HCT116 (cell line): ENCODE measurements at regions not wholly inside any gene's neighbourhood (a gene's known extent, or its start where the extent isn't known, plus 50 kb on each side); places are given as distances from the start of the nearest gene placed in this dataset.

Experiments used
- ATAC-seq: fragments of 200-7000 bp; cut with Tn5 transposase; 2 replicates; pipeline ENCODE4 v1.9.1; 2020; ENCODE audit warnings: mild to moderate bottlenecking, moderate library complexity
- BruUV-seq: library from RNA; stranded (reverse); fragments of 400-500 nt; replicated peaks from 2 replicates; lab custom pipeline; 2021; lab: Mats Ljungman, UMichigan
- CTCF ChIA-PET: fragments of 300-600 bp; sonication (Branson Sonifier 250); formaldehyde crosslinking; loops from one replicate; lab custom pipeline; 2021; ENCODE audit warnings: antibody characterized with exemption; lab: Charles Lee
- POLR2A ChIA-PET: fragments of 300-600, 350-600 bp; sonication (Branson Sonifier 250); formaldehyde crosslinking; loops from one replicate; lab custom pipeline; 2021; ENCODE audit warnings: antibody characterized with exemption; lab: Charles Lee
- RAD21 ChIA-PET, 2 experiments: fragments of 300-600 bp; sonication (Branson Sonifier 250); formaldehyde crosslinking; loops; one replicate each; lab custom pipeline; 2023; ENCODE audit warnings: low total read pairs in 2 of 2; ENCODE audit not compliant: uncharacterized antibody in 2 of 2, unreplicated experiment in 2 of 2, low non-redundant PET in 1 of 2; lab: Charles Lee
- DNase-seq: peaks from one replicate; pipeline ENCODE4 v3.0.0-alpha.2; 2010; ENCODE audit warnings: low read depth, low spot score
- H2AFZ ChIP-seq: fragments of 200-600 bp; shearing (Covaris generic), sonication (generic); 2 replicates; pipeline ENCODE4 v1.6.1; 2017; ENCODE audit warnings: low read depth, mixed run types, mixed read lengths, antibody characterized with exemption, low read length; ENCODE audit not compliant: poor library complexity, severe bottlenecking
- H3K27ac ChIP-seq: 2 replicates; pipeline ENCODE4 v1.5.1; 2012; ENCODE audit warnings: low read depth, low read length
- H3K27me3 ChIP-seq: fragments of 200-600 bp; sonication (generic); 2 replicates; pipeline ENCODE4 v1.6.1; 2016; ENCODE audit warnings: mixed run types, low read length, mixed read lengths; ENCODE audit not compliant: insufficient read depth
- H3K36me3 ChIP-seq, 2 experiments: fragments of 200-500 bp in 1 of 2; fragments of 200-600 bp in 1 of 2; sonication (Bioruptor generic) in 1 of 2; sonication (generic) in 1 of 2; 2 replicates each; pipeline versions ENCODE4 v1.5.1 to v1.6.1; 2014 to 2016; ENCODE audit warnings: low read length in 2 of 2, inconsistent platforms in 1 of 2, mixed read lengths in 1 of 2, mixed run types in 1 of 2; ENCODE audit not compliant: insufficient read depth in 2 of 2, control insufficient read depth in 1 of 2
- H3K4me1 ChIP-seq, 2 experiments: fragments of 200-600 bp in 1 of 2; sonication (generic) in 1 of 2; 2 replicates each; pipeline versions ENCODE4 v1.5.1 to v1.6.1; 2012 to 2017; ENCODE audit warnings: low read length in 2 of 2, inconsistent platforms in 1 of 2, mild to moderate bottlenecking in 1 of 2, mixed read lengths in 1 of 2, mixed run types in 1 of 2, moderate library complexity in 1 of 2; ENCODE audit not compliant: insufficient read depth in 2 of 2, control insufficient read depth in 1 of 2
- H3K4me2 ChIP-seq: fragments of 200-600 bp; sonication (generic); 2 replicates; pipeline ENCODE4 v1.6.1; 2017; ENCODE audit warnings: mixed run types, low read length, mixed read lengths
- H3K4me3 ChIP-seq, 2 experiments: fragments of 200-600 bp in 1 of 2; sonication (generic) in 1 of 2; replicated peaks in 1 of 2; 2 replicates each; pipeline ENCODE4 v1.5.1; 2011 to 2016; ENCODE audit warnings: low read length in 2 of 2, control low read depth in 1 of 2, low read depth in 1 of 2, mild to moderate bottlenecking in 1 of 2, mixed read lengths in 1 of 2, mixed run types in 1 of 2
- H3K79me2 ChIP-seq: fragments of 200-600 bp; sonication (generic); 2 replicates; pipeline ENCODE4 v1.6.1; 2017; ENCODE audit warnings: mild to moderate bottlenecking, mixed run types, low read length, moderate library complexity, mixed read lengths; ENCODE audit not compliant: insufficient read depth
- H3K9ac ChIP-seq: fragments of 200-600 bp; sonication (generic); 2 replicates; pipeline ENCODE4 v1.6.1; 2016; ENCODE audit warnings: low read length, mixed read lengths
- H3K9me2 ChIP-seq: fragments of 200-600 bp; sonication (generic), shearing (Covaris generic); 2 replicates; pipeline ENCODE4 v1.6.1; 2017; ENCODE audit warnings: mixed run types, mild to moderate bottlenecking, moderate library complexity; ENCODE audit not compliant: insufficient read depth
- H3K9me3 ChIP-seq, 2 experiments: fragments of 200-500 bp in 1 of 2; fragments of 200-600 bp in 1 of 2; sonication (Bioruptor generic) in 1 of 2; sonication (generic) in 1 of 2; 2 replicates each; pipeline ENCODE4 v1.6.1; 2014 to 2017; ENCODE audit warnings: low read length in 2 of 2, mixed read lengths in 2 of 2, inconsistent platforms in 1 of 2, low read depth in 1 of 2, mild to moderate bottlenecking in 1 of 2, mixed run types in 1 of 2, moderate library complexity in 1 of 2; ENCODE audit not compliant: control insufficient read depth in 1 of 2, insufficient read depth in 1 of 2
- H4K20me1 ChIP-seq: fragments of 200-600 bp; sonication (generic), shearing (Covaris generic); 2 replicates; pipeline ENCODE4 v1.6.1; 2017; ENCODE audit warnings: mixed run types, mild to moderate bottlenecking, moderate library complexity; ENCODE audit not compliant: insufficient read depth
- CEBPB ChIP-seq: IDR thresholded peaks from 2 replicates; pipeline ENCODE4 v1.6.1; 2012; ENCODE audit warnings: low read depth
- EZH2phosphoT487 ChIP-seq: fragments of 200-600 bp; IDR thresholded peaks from 2 replicates; pipeline ENCODE4 v1.6.1; 2018; ENCODE audit warnings: antibody characterized with exemption, borderline replicate concordance
- FOSL1 ChIP-seq: IDR thresholded peaks from 2 replicates; pipeline ENCODE4 v1.6.1; 2012; ENCODE audit warnings: low read depth
- JUND ChIP-seq: IDR thresholded peaks from 2 replicates; pipeline ENCODE4 v1.6.1; 2012
- POLR2A ChIP-seq: IDR thresholded peaks from 2 replicates; pipeline ENCODE4 v1.7.0; 2011; ENCODE audit warnings: borderline replicate concordance; ENCODE audit not compliant: insufficient read depth, insufficient read length; ENCODE audit errors: extremely low read depth
- SIN3A ChIP-seq: IDR thresholded peaks from 2 replicates; pipeline ENCODE4 v1.6.1; 2012; ENCODE audit warnings: low read depth
- SRF ChIP-seq: IDR thresholded peaks from 2 replicates; pipeline ENCODE4 v1.6.1; 2012; ENCODE audit warnings: low read depth
- YY1 ChIP-seq: IDR thresholded peaks from 2 replicates; pipeline ENCODE4 v1.6.1; 2011; ENCODE audit warnings: low read length, low read depth, moderate library complexity, mild to moderate bottlenecking; ENCODE audit not compliant: insufficient replicate concordance; ENCODE audit errors: extremely low read depth
- intact Hi-C: fragments of 100-400 bp; cut with micrococcal nuclease; formaldehyde crosslinking; loops from 2 replicates; pipeline ENCODE4 v1.10.0; 2022
- TF ChIP-seq, protein P1 (sequence below): IDR thresholded peaks from 2 replicates; pipeline ENCODE4 v1.6.1; 2011; ENCODE audit warnings: mild to moderate bottlenecking, low read length, moderate library complexity; ENCODE audit not compliant: insufficient replicate concordance; ENCODE audit errors: extremely low read depth
- TF ChIP-seq, protein P2 (sequence below): IDR thresholded peaks from 2 replicates; pipeline ENCODE4 v1.6.1; 2012
- TF ChIP-seq, protein P3 (sequence below), 3 experiments: fragments of 200-600 bp in 1 of 3; sonication (generic) in 1 of 3; IDR thresholded peaks in 2 of 3; conservative IDR thresholded peaks in 1 of 3; 2 replicates each; pipeline ENCODE4 v1.5.1; 2012 to 2017; ENCODE audit warnings: low read depth in 2 of 3, low read length in 2 of 3, antibody characterized with exemption in 1 of 3, borderline replicate concordance in 1 of 3, control low read depth in 1 of 3, mild to moderate bottlenecking in 1 of 3, mixed read lengths in 1 of 3, mixed run types in 1 of 3, moderate library complexity in 1 of 3; ENCODE audit not compliant: insufficient read depth in 1 of 3
- TF ChIP-seq, protein P4 (sequence below): IDR thresholded peaks from 2 replicates; pipeline ENCODE4 v1.6.1; 2012; ENCODE audit warnings: low read depth

DNA sequence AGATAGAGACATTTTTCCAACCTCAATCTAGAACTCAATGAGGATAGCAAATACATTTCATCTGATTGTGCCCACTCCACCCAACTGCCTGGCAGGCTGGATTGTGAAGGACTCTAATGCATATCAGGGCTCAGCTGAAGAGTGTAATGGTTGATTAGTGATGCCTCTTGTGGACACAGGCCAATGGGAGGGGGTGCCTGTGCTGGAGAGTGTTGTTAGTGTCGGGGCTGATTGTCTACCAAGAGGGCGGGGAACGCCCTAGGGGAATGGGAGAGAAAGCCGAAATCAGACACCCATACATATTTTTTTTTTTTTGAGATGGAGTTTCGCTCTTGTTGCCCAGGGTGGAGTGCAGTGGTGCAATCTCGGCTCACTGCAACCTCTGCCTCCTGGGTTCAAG lies 103.7 kb upstream of the SALL4 start:
- no peak for ATAC-seq
- Histone ChIP-seq H3K4me1 (peaks cover 20 to 24% of the 10 kb centered on the region in 2 experiments; a peak in 3 of 4 replicates), H3K9me2 (no peaks in the 10 kb centered on the region), H2AFZ (no peak overlapping the region), H3K27ac (no peak overlapping the region), H3K4me3 (no peak overlapping the region), H3K79me2 (no peaks in the 10 kb centered on the region), H3K4me2 (no peak overlapping the region), H3K27me3 (no peaks in the 10 kb centered on the region), H3K9ac (no peak overlapping the region), H3K36me3 (no peaks in the 10 kb centered on the region), H3K9me3 (no peaks in the 10 kb centered on the region), H4K20me1 (no peaks in the 10 kb centered on the region)
- POLR2A ChIA-PET, result no interaction called here
- intact Hi-C loops, result no loop called here
- RAD21 ChIA-PET, result no interaction called here
- TF ChIP-seq EZH2phosphoT487 (no peak), POLR2A (no peak), SIN3A (no peak), CEBPB (no peak), YY1 (no peak), SRF (no peak)
- TF ChIP-seq, protein P1, sequence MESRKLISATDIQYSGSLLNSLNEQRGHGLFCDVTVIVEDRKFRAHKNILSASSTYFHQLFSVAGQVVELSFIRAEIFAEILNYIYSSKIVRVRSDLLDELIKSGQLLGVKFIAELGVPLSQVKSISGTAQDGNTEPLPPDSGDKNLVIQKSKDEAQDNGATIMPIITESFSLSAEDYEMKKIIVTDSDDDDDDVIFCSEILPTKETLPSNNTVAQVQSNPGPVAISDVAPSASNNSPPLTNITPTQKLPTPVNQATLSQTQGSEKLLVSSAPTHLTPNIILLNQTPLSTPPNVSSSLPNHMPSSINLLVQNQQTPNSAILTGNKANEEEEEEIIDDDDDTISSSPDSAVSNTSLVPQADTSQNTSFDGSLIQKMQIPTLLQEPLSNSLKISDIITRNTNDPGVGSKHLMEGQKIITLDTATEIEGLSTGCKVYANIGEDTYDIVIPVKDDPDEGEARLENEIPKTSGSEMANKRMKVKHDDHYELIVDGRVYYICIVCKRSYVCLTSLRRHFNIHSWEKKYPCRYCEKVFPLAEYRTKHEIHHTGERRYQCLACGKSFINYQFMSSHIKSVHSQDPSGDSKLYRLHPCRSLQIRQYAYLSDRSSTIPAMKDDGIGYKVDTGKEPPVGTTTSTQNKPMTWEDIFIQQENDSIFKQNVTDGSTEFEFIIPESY, result no peak
- TF ChIP-seq, protein P2, sequence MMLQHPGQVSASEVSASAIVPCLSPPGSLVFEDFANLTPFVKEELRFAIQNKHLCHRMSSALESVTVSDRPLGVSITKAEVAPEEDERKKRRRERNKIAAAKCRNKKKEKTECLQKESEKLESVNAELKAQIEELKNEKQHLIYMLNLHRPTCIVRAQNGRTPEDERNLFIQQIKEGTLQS, result no peak
- no TSS peak for BruUV-seq
- CTCF ChIA-PET, result no interaction called here
- DNase-seq, result no peak

DNA sequence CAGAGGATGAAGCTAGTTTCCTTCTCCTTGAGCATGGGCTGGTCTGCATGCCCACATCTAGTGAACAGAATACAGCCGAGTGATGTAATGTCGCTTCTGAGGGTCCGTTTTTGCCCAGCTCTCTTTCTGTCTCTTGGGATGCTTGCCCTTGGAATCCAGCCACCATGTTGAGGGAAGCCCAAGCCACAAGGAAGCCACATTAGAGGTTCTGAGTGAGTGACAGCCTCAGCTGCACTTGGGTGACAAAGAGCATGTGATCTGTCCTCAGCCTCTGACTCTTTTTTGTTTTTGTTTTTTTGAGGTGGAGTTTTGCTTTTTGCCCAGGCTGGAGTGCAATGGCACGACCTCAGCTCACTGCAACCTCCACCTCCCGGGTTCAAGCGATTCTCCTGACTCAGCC lies 100.6 kb upstream of the SALL4 start:
- Histone ChIP-seq H3K4me1 (peaks cover 14 to 15% of the 10 kb centered on the region in 2 experiments; a peak in 3 of 4 replicates), H3K4me3 (no peak overlapping the region), H3K27ac (no peak overlapping the region), H2AFZ (no peak overlapping the region), H4K20me1 (no peaks in the 10 kb centered on the region), H3K9ac (no peak overlapping the region), H3K9me3 (no peaks in the 10 kb centered on the region), H3K36me3 (no peaks in the 10 kb centered on the region), H3K27me3 (no peaks in the 10 kb centered on the region), H3K79me2 (no peaks in the 10 kb centered on the region), H3K4me2 (no peak overlapping the region), H3K9me2 (no peaks in the 10 kb centered on the region)
- ATAC-seq (no peak), DNase-seq (no peak)
- no TSS peak for BruUV-seq
- ChIA-PET RAD21 (no interaction called here), CTCF (no interaction called here), POLR2A (no interaction called here)
- intact Hi-C loops, result no loop called here
- TF ChIP-seq EZH2phosphoT487 (no peak), FOSL1 (no peak), JUND (no peak), POLR2A (no peak), SRF (no peak)
- TF ChIP-seq, protein P3, sequence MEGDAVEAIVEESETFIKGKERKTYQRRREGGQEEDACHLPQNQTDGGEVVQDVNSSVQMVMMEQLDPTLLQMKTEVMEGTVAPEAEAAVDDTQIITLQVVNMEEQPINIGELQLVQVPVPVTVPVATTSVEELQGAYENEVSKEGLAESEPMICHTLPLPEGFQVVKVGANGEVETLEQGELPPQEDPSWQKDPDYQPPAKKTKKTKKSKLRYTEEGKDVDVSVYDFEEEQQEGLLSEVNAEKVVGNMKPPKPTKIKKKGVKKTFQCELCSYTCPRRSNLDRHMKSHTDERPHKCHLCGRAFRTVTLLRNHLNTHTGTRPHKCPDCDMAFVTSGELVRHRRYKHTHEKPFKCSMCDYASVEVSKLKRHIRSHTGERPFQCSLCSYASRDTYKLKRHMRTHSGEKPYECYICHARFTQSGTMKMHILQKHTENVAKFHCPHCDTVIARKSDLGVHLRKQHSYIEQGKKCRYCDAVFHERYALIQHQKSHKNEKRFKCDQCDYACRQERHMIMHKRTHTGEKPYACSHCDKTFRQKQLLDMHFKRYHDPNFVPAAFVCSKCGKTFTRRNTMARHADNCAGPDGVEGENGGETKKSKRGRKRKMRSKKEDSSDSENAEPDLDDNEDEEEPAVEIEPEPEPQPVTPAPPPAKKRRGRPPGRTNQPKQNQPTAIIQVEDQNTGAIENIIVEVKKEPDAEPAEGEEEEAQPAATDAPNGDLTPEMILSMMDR (IDR thresholded peaks at IDR 0.05 in 2 of 3, conservative IDR thresholded peaks at IDR 0.05 in 1 of 3; ENCODE audit: borderline replicate concordance in 1 of 3, insufficient read depth in 1 of 3, low read depth in 2 of 3, low read length in 2 of 3), result no peak
- TF ChIP-seq, protein P2, result no peak
- TF ChIP-seq, protein P4, sequence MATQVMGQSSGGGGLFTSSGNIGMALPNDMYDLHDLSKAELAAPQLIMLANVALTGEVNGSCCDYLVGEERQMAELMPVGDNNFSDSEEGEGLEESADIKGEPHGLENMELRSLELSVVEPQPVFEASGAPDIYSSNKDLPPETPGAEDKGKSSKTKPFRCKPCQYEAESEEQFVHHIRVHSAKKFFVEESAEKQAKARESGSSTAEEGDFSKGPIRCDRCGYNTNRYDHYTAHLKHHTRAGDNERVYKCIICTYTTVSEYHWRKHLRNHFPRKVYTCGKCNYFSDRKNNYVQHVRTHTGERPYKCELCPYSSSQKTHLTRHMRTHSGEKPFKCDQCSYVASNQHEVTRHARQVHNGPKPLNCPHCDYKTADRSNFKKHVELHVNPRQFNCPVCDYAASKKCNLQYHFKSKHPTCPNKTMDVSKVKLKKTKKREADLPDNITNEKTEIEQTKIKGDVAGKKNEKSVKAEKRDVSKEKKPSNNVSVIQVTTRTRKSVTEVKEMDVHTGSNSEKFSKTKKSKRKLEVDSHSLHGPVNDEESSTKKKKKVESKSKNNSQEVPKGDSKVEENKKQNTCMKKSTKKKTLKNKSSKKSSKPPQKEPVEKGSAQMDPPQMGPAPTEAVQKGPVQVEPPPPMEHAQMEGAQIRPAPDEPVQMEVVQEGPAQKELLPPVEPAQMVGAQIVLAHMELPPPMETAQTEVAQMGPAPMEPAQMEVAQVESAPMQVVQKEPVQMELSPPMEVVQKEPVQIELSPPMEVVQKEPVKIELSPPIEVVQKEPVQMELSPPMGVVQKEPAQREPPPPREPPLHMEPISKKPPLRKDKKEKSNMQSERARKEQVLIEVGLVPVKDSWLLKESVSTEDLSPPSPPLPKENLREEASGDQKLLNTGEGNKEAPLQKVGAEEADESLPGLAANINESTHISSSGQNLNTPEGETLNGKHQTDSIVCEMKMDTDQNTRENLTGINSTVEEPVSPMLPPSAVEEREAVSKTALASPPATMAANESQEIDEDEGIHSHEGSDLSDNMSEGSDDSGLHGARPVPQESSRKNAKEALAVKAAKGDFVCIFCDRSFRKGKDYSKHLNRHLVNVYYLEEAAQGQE, result no peak
